ENCODE measurements at regions not wholly inside any gene's neighbourhood (a gene's known extent, or its start where the extent isn't known, plus 50 kb on each side); places are given as distances from the start of the nearest gene placed in this dataset.

- DNase-seq (ENCODE audit: low spot score), result no peak
These were observed 96.6 kb upstream of the CXCR4 start for GRCh38 chr2:136214307-136215200.

- no peak for DNase-seq (ENCODE audit: low spot score)
These were observed 95.9 kb upstream of the CXCR4 start for GRCh38 chr2:136213836-136214235.

GRCh38 chr2:136212426-136213378 lies 94.8 kb upstream of the CXCR4 start:
- no peak for DNase-seq (ENCODE audit: low spot score)

- DNase-seq (ENCODE audit: low spot score), result no peak
These were observed 93.8 kb upstream of the CXCR4 start for GRCh38 chr2:136211701-136212100.

GRCh38 chr2:136210822-136211221 lies 92.9 kb upstream of the CXCR4 start:
- DNase-seq (ENCODE audit: low spot score), result no peak

GRCh38 chr2:136210455-136210805 lies 92.5 kb upstream of the CXCR4 start:
- DNase-seq (ENCODE audit: low spot score), result no peak

- no peak for DNase-seq (ENCODE audit: low spot score)
These were observed 91.9 kb upstream of the CXCR4 start for GRCh38 chr2:136209561-136210454.

GRCh38 chr2:136208682-136209420 lies 90.9 kb upstream of the CXCR4 start:
- DNase-seq (ENCODE audit: low spot score), result no peak

- DNase-seq (ENCODE audit: low spot score), result no peak
These were observed 89.7 kb upstream of the CXCR4 start for GRCh38 chr2:136207665-136208064.

GRCh38 chr2:136207030-136207623 lies 89.2 kb upstream of the CXCR4 start:
- no peak for DNase-seq (ENCODE audit: low spot score)

- no peak for DNase-seq (ENCODE audit: low spot score)
These were observed 88.7 kb upstream of the CXCR4 start for GRCh38 chr2:136206613-136207012.

- DNase-seq (ENCODE audit: low spot score), result no peak
These were observed 87.7 kb upstream of the CXCR4 start for GRCh38 chr2:136205615-136206014.

- no peak for DNase-seq (ENCODE audit: low spot score)
These were observed 87.0 kb upstream of the CXCR4 start for GRCh38 chr2:136204971-136205370.

- DNase-seq (ENCODE audit: low spot score), result no peak
These were observed 77.3 kb upstream of the CXCR4 start for GRCh38 chr2:136195226-136195625.

GRCh38 chr2:136191041-136191440 lies 73.1 kb upstream of the CXCR4 start:
- DNase-seq (ENCODE audit: low spot score), result no peak

GRCh38 chr2:136189221-136189782 lies 71.4 kb upstream of the CXCR4 start:
- DNase-seq (ENCODE audit: low spot score), result no peak

GRCh38 chr2:136188086-136188485 lies 70.1 kb upstream of the CXCR4 start:
- no peak for DNase-seq (ENCODE audit: low spot score)

GRCh38 chr2:136185981-136186776 lies 68.2 kb upstream of the CXCR4 start:
- DNase-seq (ENCODE audit: low spot score), result no peak

- no peak for DNase-seq (ENCODE audit: low spot score)
These were observed 65.1 kb upstream of the CXCR4 start for GRCh38 chr2:136183097-136183496.
